Astrocyte of the spinal cord (primary cell): ENCODE measurements at regions not wholly inside any gene's neighbourhood (a gene's known extent, or its start where the extent isn't known, plus 50 kb on each side); places are given as distances from the start of the nearest gene placed in this dataset.

Experiments
- DNase-seq: peaks from one replicate; pipeline ENCODE4 v3.0.0; 2011; ENCODE audit warnings: low read depth, low spot score
- H3K4me3 ChIP-seq: 2 replicates; pipeline ENCODE4 v1.5.1; 2011; ENCODE audit warnings: low read depth, mild to moderate bottlenecking, low read length, moderate library complexity
- CTCF ChIP-seq: IDR thresholded peaks from 2 replicates; pipeline ENCODE4 v1.5.1; 2012; ENCODE audit warnings: low read depth, mild to moderate bottlenecking, low read length, inconsistent platforms
- in situ Hi-C: cut with HindIII; loops from 2 replicates; pipeline ENCODE4 v1.10.0; 2017; ENCODE audit warnings: low sequenced_read_pairs

- H3K4me3 ChIP-seq = no peak overlapping the region
- in situ Hi-C loops = no loop called here
- DNase-seq = peak; percentile 45
- TF ChIP-seq CTCF = no peak
These were observed 738.2 kb downstream of the SEMA5A start for GRCh38 chr5:8807636-8808035.

- DNase-seq = no peak
- in situ Hi-C loops = no loop called here
- H3K4me3 ChIP-seq = no peak overlapping the region
- no peak for TF ChIP-seq CTCF
These were observed 734.3 kb downstream of the SEMA5A start for GRCh38 chr5:8811581-8811980.

- no peak for DNase-seq
- H3K4me3 ChIP-seq = no peak overlapping the region
- TF ChIP-seq CTCF = no peak
- in situ Hi-C loops = no loop called here
These were observed 732.7 kb downstream of the SEMA5A start for GRCh38 chr5:8813180-8813579.

GRCh38 chr5:8814105-8814504, 731.8 kb downstream of the SEMA5A start:
- in situ Hi-C loops = no loop called here
- no peak overlapping the region for H3K4me3 ChIP-seq
- TF ChIP-seq CTCF = no peak
- DNase-seq = no peak

GRCh38 chr5:8824371-8824770, 721.5 kb downstream of the SEMA5A start:
- in situ Hi-C loops = no loop called here
- TF ChIP-seq CTCF = no peak
- no peak for DNase-seq
- no peak overlapping the region for H3K4me3 ChIP-seq

- DNase-seq = peak; percentile 33
- TF ChIP-seq CTCF = no peak
- no peak overlapping the region for H3K4me3 ChIP-seq
- in situ Hi-C loops = no loop called here
These were observed 720.6 kb downstream of the SEMA5A start for GRCh38 chr5:8825139-8825757.

GRCh38 chr5:8826508-8826907, 719.4 kb downstream of the SEMA5A start:
- in situ Hi-C loops = no loop called here
- no peak overlapping the region for H3K4me3 ChIP-seq
- DNase-seq = no peak
- no peak for TF ChIP-seq CTCF
